ENCODE measurements at regions not wholly inside any gene's neighbourhood (a gene's known extent, or its start where the extent isn't known, plus 50 kb on each side); places are given as distances from the start of the nearest gene placed in this dataset.

DNA sequence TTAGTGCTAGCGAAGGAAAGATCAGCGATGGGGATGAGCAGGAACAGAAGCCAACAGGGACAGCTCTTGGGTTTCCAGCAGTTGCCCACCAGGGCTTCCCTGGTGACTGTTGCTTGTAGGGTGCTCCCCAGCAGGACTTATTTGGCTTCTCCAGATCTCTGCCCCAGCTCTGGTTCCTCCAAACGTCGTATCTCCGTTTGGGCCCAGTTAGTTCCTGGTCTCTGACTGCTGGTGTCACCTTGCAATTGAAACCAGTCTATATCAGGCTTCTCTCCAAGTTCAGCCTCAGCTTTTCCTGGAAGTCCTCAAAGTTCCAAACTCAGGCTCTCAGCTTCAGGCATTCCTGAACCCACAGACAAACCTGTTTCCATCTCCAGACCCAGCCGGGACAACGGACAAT lies 70.8 kb upstream of the NXT1 start:
- ATAC-seq (no peak), DNase-seq (no peak)

DNA sequence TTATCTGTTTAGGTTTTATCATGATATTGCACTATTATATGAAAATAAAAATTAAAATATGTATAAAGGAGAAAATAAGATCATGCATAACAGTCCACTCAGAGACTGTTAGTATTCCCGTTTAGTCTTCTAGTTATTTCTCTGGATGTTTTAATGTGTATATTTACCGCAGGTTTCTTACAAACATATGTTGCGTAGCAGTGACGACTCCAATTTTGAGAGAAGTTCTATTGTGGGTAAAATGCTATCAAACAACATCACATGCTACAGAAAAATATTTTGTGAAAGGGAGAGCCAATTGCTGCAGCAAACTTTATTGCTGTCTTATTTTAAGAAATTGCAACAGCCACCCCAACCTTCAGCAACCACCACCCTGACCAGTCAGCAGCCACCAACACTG lies 72.4 kb upstream of the NXT1 start:
- ATAC-seq (no peak), DNase-seq (no peak)

DNA sequence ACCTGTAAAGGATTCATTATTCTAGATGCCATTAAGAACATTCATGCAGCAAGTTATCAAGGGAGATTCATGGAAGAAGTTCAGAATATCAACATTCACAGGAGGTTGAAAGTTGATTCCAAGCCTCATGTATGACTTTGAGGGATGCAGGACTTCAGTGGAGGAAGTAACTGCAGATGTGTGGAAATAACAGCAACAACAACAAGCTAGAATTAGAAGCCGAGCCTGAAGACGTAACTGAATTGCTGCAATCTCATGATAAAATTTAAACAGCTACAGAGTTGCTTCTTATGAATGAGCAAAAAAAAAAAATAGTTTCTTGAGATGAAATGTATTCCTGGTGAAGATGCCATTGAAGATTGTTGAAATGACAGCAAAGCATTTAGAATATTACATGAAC lies 73.3 kb upstream of the NXT1 start:
- DNase-seq (no peak), ATAC-seq (no peak)

DNA sequence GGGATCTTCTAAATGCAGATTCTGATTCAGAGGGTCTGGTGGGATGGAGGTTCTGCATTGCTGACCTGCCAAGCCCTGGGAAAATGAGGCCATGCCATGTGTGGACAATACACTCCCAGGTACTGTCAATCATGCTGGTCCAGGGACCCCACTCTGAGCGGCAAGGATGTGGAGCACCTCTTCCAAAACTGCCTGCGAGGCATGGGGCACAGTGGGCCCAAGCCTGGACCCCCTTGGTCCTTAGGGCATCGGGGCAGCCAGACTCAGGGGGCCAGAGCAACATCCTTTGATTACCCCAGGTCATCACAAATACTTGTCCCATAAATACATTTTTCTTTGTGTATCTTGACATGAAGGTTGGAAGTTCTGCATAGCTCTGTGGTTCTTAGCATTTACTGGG lies 76.8 kb upstream of the NXT1 start:
- ATAC-seq: no peak
- DNase-seq: no peak

DNA sequence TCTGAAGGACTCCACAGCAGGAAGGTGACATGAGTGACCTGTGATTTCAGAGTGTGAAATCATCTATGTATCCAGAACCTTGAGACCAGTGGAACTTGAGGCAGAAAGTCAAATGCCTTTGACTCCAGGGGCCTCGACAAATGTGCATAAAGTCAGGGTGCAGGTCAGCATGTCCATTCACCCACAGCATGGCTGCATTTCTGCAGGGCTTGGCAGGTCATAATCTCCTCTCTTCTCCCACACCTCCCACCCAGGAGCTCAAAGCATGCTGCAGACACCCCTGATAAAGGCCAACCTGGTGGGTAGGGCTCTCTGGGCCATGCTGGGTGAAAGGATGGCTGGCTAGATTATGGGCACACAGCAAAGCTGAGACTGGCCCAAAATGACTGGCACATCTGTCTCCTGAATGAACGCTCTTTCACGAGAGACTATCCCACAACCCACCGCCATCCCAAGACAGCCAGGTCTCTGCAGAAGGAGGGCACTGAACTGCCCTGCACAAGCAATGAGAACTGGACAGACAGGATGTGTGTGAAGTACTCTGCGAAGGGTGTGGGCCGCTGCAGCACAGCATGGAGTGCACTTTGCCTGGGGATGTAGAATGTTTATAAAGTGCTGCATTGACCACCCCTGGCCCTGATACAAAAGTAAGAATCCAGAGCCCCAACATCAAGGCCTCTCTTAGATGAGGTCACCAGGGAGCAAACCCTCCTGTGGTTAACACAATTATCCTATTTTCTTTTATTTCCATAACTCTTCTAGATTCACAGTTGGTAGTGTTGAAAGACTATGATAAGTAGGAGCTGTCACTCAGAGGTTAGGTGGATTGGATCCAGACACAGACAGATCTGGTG lies 78.2 kb upstream of the NXT1 start:
- ATAC-seq (no peak), DNase-seq (no peak)

DNA sequence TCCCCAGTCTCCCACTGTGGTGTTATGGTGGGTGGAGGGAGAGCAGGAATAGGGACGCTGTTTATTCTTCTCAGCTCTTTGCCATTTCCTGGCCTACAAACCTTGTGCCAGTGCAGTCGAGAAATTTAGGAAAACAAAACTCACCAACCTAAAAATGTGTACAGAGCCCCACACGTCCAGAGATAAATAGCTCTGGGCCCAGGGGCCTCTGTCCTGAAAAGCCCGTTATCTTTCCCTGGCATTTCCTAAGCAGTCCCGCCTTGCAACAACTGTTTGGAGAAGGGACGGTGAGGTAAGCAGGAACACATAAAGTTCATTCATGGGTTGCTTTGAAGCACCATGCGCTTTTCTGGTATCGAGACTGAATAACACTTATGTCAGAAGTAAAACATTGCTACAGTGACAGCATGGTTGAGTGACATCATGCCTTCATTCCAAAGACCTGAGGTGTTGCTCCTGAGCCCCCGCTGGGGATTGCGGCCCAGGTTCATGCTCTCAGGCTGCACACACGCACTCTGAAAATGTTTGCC lies 80.1 kb upstream of the NXT1 start:
- DNase-seq (no peak), ATAC-seq (no peak)

DNA sequence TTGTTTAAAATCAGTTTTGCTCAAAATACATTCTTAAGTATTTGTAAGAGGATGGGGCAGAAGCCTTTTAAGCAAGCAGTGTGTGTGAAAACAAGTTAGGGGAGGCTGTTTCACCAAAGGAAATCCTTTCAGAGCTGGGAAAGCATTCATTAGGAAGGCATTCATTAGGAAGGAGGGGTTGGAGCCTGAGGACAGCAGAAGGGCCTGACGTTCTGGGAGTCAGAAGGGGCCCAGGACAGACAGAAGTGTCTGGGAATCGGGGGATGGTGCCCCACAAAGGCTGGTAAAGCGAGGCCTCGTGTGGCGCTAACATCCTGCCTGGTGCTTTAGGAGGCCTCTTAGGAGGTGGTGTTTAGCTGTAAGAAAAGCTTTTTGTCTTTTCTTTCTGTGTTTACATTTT lies 80.6 kb upstream of the NXT1 start:
- DNase-seq (no peak), ATAC-seq (no peak)

DNA sequence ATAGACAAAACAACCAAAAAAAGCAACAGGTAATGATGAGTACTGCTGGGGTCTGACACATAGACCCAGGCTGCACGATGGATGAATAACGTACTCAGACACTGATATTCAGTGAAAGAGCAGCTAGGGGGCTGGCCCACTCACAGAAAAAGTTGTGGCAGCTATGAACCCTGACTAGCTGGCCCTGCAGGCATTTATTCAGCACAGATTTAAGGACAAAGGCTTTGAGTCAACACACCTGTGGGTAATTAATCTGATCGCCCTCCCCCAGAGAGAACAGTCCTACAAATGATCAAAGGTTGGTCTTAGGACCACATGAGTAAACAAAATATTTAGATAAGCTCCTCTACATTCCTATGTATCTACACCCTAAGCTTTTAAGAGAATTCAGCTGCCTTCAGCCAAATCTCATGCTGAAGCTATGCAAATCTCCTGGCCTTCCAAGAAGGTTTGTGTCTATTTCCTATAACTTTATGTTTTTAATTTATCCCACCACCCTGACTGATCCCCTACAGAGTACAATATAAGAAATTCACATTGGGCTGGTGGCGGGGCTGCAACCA lies 81.7 kb upstream of the NXT1 start:
- no peak for ATAC-seq
- no peak for DNase-seq

DNA sequence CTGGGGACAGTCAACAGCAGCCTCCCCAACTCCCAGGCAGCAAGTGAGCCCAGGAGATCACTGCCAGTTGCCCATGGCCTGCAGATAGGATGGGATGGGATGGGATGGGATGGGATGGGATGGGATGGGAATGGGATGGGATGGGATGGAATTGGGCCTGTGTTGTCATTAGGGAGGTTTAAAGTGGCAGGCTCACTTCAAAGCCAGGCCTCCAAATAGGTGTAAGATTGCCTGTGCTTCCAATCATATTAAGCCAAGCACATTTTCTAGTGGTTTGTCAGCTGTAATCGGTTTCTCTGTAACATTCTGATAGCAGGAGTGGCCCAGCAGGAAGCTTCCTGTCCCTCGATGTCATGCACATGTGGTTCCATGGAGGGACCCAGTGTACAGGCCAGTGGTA lies 82.7 kb upstream of the NXT1 start:
- DNase-seq (no peak), ATAC-seq (no peak)

DNA sequence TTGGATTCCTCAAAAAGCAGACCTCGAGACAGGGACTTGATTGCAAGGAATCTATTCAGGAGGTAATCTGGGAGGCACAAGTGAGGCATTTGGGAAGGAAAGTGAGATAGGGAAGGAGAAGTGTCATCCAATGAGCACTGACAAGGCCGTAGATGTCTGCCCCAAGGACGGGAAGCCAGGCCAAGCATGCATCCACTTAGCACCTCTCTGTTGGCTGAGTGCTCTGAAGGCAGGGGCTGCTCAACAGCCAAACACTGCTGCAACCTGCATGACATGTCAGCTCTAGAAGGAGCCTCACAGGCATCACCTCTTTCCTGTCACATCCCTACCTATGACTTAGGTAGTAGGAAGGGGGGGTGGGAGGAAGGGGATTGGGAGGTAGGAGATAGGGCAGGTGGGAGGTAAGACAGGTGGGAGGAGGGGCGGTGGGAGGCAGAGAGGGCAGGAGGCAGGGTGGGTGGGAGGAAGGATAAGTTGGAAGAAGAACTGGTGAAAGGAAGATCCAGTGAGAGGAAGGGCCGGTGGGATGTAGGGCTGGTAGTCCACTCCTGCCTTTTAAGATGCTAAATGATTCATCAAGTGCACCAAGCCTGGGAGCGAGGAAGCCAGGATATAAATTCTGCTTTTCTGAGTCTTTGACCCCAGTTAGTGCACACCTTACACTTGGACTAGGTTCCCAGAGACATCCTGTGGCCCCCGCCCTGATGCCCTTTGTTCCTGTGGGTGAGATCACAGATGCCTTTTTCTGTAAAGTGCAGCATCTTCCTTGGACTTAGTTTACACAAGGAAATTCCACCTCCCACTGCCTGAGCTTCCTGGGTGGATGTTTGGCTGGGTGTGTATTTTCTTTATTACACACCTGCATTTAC lies 83.8 kb upstream of the NXT1 start:
- no peak for DNase-seq
- no peak for ATAC-seq

DNA sequence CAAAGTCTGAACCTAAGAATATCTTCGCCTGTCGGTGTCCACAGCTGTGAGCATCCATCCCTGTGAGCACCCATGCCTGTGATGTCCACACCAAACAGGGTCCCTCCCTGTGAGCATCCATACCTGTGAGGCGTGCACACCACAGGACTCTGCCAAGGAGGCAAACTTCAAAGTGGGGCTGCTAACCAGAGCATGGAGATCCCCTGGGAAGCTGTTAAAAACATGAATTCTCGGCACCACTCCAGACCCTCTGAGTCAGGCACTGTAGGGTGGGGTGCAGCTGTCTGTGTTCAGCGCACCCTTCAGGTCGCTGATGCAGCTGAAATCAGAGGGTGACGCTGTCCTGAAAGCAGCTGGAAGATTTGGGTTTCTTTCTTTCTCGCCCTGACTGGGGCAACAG lies 85.4 kb upstream of the NXT1 start:
- ATAC-seq: no peak
- DNase-seq: no peak

DNA sequence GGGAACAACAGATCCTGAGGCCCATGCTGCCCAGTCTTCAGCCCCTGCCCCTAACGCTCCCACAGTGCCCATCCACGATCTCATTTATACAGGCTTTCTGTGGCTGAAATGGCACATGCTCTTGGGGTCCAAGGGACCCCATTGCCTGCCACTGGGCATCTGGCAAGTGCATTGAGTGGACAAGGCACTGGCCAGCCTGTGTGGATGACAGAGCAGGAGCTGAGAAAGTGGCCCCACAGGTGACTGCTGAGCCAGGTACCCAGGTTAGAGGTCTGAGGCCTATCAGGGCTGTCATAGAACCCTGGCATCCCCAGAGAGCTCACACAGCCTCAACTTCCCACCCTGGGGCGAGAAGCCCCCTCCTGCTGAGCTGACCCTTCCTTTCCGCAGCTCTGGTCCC lies 86.0 kb upstream of the NXT1 start:
- no peak for DNase-seq
- no peak for ATAC-seq

DNA sequence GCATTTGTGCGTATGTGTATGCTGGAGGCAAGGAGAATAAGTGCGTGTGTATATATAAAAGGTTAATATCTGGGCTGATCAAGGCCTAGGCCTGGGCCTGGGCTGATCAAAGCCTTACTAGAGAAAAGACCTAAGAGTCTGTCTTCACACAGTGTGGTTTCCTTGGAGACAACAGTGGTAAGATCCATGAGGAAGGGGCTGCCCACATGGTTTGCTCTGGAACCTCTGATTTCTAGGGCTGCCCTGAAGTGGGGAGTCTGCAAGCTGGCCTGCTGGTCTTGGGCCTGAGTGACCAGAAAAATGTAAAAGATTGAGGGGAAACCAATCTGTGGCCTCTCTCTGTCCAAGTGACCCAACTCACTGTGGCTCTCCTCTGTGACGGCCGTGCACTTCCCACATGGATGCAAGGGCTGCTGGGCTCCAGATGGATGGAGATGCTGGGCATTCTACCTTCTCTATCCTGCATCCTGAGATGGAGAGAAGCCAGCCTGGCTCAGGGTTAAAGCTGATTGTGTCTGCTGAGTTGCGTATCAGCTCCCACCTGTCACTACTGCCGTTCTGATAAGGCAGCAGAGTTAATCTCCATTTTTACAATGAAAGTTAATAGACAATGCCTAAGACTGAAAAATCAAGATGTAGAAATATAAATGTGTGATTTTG lies 90.3 kb upstream of the NXT1 start:
- DNase-seq: no peak
- ATAC-seq: no peak

DNA sequence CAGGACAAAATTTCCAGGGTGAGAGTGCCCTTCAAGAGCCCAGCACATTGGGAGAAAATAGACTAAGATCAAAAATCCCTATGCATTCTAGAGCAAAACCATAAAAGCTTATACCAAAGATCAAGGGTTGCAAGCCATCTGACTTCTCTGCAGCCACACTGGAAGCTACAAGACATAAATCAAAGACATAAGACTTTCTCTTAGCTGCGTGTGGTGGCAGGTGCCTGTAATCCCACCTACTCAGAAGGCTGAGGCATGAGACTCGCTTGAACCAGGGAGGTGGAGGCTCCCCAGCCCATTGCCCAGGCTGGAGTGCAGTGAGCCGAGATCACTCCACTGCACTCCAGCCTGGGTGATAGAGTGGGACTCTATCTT lies 91.9 kb upstream of the NXT1 start:
- ATAC-seq (no peak), DNase-seq (no peak)

DNA sequence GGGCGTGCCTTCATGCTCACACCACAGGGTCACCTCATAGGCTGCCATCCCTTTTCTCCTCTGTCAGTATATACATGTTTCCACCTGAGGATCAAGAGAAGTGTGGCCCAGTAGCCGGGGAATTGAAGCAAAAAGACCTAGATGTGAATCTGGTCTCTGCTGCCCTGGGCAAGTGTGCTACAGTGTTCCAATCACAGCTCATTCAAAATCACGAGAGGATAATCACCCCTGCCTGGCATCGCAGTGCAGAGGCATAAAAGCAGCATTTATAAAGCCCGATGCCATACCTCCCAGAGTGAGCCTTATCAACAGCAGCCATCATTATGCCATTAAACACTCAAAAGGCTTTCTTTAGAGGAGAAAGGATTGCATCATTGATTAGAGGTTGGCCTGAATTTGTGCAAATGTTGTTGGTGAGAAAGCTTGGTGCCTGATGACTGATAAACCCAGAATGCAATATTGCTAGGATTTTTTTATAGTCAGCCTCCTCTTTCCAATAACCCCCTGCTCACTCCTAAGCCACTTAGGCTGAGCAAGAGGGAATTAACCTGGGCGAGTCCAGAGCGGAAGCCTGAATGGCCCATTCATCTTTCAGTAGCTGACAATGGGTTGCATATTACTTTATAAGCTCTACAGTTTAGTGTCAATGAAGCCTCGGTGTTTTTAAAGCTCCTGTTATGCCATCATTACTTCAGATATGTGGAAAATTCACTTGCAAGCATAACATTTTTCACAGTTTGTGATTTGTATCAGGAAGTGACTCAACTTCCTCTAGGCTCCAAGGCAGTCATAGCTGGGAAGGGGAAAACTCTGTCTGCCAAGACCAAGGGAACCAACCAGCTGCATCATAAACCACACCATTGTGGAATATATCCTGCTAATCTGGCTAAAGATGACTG lies 92.5 kb upstream of the NXT1 start:
- ATAC-seq: no peak
- DNase-seq: no peak

DNA sequence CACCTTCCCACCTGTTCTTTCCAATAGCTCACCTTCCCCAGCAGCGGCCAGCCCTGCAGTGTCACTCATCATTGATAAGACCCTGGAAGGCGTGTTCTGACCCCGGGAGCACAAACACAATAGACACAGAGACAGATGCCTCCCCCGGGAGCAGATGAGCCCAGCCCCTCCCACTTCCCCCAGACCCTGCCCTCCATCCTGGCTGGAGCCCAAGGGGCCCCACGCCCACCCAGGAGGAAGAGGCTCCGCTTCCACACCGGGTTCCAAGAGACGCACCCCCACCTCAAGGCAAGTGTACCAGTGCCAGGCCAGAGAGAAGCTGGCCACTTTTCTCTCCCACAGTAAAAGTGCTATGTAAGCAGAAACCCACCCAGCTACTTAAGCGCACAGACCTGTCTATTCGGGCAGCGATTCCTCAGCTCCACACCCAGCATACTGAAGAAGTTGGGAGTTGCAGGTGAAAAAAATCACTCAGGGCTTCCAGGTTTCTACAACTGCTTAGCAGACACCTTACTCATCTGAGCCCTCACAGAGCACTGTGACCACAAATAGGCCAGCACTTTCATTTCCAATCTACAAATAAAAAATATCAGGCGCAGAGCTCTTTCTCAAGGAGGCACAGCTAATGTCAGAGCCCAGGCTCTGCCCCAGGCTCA lies 93.4 kb upstream of the NXT1 start:
- ATAC-seq: no peak
- DNase-seq: no peak

DNA sequence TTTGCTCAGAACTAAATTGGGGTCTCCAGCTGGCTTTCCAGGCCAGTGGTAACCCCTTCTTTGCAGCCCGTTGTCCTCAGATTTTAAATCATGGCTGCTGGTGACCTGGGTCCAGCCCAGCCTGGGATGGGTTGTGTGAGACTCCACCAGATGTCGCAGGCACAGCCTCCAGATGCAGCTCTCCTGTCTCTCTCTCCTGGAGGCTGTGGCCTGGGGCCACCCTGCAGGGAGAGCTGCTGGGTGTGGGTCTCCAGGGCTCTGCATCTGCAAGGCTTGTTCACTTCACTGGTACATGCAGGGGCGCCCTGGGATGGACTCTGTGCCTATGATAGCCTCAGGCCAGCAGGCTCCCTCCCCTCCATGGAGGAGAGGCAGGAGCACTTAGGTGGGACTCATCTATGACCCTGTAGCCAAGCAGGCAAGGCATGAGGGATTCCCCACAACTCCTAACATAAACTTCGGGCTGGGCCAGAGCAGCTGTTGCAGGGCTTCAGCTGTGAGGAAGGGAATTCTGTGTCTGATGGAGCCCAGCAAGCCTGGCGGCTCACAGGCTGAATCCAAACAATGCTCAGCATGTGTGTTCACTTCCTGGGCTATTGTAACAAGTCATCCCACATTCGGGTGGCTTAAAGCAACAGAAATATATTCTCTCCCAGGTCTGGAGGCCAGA lies 94.7 kb upstream of the NXT1 start:
- no peak for ATAC-seq
- no peak for DNase-seq

DNA sequence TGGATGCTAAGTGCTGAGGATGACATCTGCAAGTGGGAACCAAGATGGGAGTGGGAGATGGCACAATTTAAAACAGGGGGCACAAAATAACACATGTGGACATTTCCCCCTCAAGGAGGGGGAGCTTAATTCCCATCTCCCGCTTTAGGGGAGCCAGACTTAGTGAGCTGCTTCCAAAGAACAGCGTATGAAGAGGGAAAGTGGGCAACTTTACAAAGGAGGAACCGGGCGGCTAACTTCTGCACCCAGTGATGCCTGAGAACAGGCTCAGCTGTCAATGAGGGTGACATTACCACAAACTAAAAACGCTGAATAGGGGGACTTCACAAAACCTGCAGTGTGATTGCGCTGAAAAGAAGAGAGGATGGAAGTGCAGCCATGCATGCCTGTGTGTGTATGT lies 95.5 kb upstream of the NXT1 start:
- ATAC-seq: no peak
- no peak for DNase-seq

DNA sequence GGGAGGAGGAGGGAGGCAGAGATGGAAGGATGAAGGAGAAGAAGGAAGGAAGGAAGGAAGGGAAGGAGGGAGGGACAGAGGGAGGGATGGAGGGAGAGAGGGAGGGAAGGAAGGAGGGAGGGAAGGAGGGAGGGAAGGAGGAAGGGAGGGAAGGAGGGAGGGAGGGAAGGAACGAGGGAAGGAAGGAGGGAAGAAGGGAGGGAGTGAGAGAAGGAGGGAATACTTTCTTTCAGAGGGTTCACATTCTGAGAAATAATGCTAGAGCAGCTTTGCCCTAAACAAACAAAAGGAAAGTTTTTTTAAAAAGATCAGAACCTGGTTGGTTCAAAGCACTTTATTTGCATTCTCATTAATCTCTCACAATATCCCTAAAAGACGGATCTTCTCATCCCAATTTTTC lies 96.1 kb upstream of the NXT1 start:
- ATAC-seq (no peak), DNase-seq (no peak)

DNA sequence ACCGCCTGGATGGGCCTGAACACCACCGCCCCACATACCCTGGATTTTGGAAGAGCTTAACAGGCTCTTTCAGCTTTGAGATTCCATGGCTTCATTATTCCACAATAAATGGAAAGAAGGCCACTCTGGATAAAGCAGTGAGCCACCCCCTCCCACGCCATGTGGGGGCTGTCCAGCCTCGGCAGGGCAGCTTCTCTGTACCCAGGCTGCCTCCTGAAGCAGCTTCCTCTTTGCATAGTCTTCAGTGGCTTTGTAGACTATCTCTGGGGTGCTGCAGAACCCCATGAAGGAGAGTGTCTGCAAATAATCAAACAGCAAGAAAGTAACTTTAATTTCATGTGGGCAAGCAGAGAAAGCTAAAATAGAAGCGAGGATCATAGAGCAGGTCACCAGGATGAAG lies 96.6 kb upstream of the NXT1 start:
- no peak for DNase-seq

More for the DNA sequence above, 96.6 kb upstream of the NXT1 start:
- ATAC-seq: no peak

All from stimulated activated naive CD8-positive, alpha-beta T cell treated with anti-CD3 and anti-CD28 coated beads, Interleukin-15, Interleukin-2, amounts not matched to agents 100 U/mL and 50 U/mL, for 24 hours (primary cell).